ENCODE measurements at regions not wholly inside any gene's neighbourhood (a gene's known extent, or its start where the extent isn't known, plus 50 kb on each side); places are given as distances from the start of the nearest gene placed in this dataset.

- intact Hi-C loops (cut with micrococcal nuclease) = no loop called here
- H3K27ac Mint-ChIP-seq = no peak overlapping the region
- peaks cover 15% of the 10 kb centered on the region for H3K9me3 Mint-ChIP-seq
- no peak overlapping the region for H3K4me3 Mint-ChIP-seq
- no peaks in the 10 kb centered on the region for H3K36me3 Mint-ChIP-seq (ENCODE audit: low read depth)
- no peaks in the 10 kb centered on the region for H3K4me1 Mint-ChIP-seq (ENCODE audit: low read depth)
- no peaks in the 10 kb centered on the region for H3K27me3 Mint-ChIP-seq
These were observed 457.5 kb downstream of the TAF11L14 start for GRCh38 chr5:18091758-18092157.

GRCh38 chr5:18095061-18095460 is 460.8 kb downstream of the TAF11L14 start:
- no peak overlapping the region for H3K27ac Mint-ChIP-seq
- no peak overlapping the region for H3K4me3 Mint-ChIP-seq
- no peaks in the 10 kb centered on the region for H3K27me3 Mint-ChIP-seq
- H3K4me1 Mint-ChIP-seq (ENCODE audit: low read depth) = no peaks in the 10 kb centered on the region
- H3K9me3 Mint-ChIP-seq = no peaks in the 10 kb centered on the region
- no peaks in the 10 kb centered on the region for H3K36me3 Mint-ChIP-seq (ENCODE audit: low read depth)
- intact Hi-C loops (cut with micrococcal nuclease) = no loop called here

GRCh38 chr5:18097817-18098216 is 463.6 kb downstream of the TAF11L14 start:
- Mint-ChIP-seq H3K27ac (no peak overlapping the region), H3K36me3 (ENCODE audit: low read depth) (no peaks in the 10 kb centered on the region), H3K4me1 (ENCODE audit: low read depth) (no peaks in the 10 kb centered on the region), H3K4me3 (no peak overlapping the region), H3K27me3 (no peaks in the 10 kb centered on the region), H3K9me3 (no peaks in the 10 kb centered on the region)
- intact Hi-C loops (cut with micrococcal nuclease) = no loop called here

- no peak overlapping the region for H3K27ac Mint-ChIP-seq
- H3K9me3 Mint-ChIP-seq = no peaks in the 10 kb centered on the region
- no peak overlapping the region for H3K4me3 Mint-ChIP-seq
- H3K27me3 Mint-ChIP-seq = no peaks in the 10 kb centered on the region
- H3K36me3 Mint-ChIP-seq (ENCODE audit: low read depth) = no peaks in the 10 kb centered on the region
- no peaks in the 10 kb centered on the region for H3K4me1 Mint-ChIP-seq (ENCODE audit: low read depth)
- intact Hi-C loops (cut with micrococcal nuclease) = no loop called here
These were observed 464.4 kb downstream of the TAF11L14 start for GRCh38 chr5:18098691-18099090.

GRCh38 chr5:18099261-18099660 is 465.0 kb downstream of the TAF11L14 start:
- H3K4me3 Mint-ChIP-seq = no peak overlapping the region
- intact Hi-C loops (cut with micrococcal nuclease) = no loop called here
- H3K27me3 Mint-ChIP-seq = no peaks in the 10 kb centered on the region
- no peaks in the 10 kb centered on the region for H3K4me1 Mint-ChIP-seq (ENCODE audit: low read depth)
- H3K9me3 Mint-ChIP-seq = no peaks in the 10 kb centered on the region
- H3K36me3 Mint-ChIP-seq (ENCODE audit: low read depth) = no peaks in the 10 kb centered on the region
- no peak overlapping the region for H3K27ac Mint-ChIP-seq

- Mint-ChIP-seq H3K27ac (no peak overlapping the region), H3K36me3 (ENCODE audit: low read depth) (no peaks in the 10 kb centered on the region), H3K9me3 (no peaks in the 10 kb centered on the region), H3K4me1 (ENCODE audit: low read depth) (no peaks in the 10 kb centered on the region), H3K4me3 (no peak overlapping the region), H3K27me3 (no peaks in the 10 kb centered on the region)
- intact Hi-C loops (cut with micrococcal nuclease) = no loop called here
These were observed 467.3 kb downstream of the TAF11L14 start for GRCh38 chr5:18101532-18101931.

- Mint-ChIP-seq H3K4me1 (ENCODE audit: low read depth) (no peaks in the 10 kb centered on the region), H3K27ac (no peak overlapping the region), H3K36me3 (ENCODE audit: low read depth) (no peaks in the 10 kb centered on the region), H3K9me3 (no peaks in the 10 kb centered on the region), H3K4me3 (no peak overlapping the region), H3K27me3 (no peaks in the 10 kb centered on the region)
- intact Hi-C loops (cut with micrococcal nuclease) = no loop called here
These were observed 468.5 kb downstream of the TAF11L14 start for GRCh38 chr5:18102733-18103132.

GRCh38 chr5:18105449-18105848 is 471.2 kb downstream of the TAF11L14 start:
- H3K4me1 Mint-ChIP-seq (ENCODE audit: low read depth) = no peaks in the 10 kb centered on the region
- H3K9me3 Mint-ChIP-seq = no peaks in the 10 kb centered on the region
- H3K36me3 Mint-ChIP-seq (ENCODE audit: low read depth) = no peaks in the 10 kb centered on the region
- no peak overlapping the region for H3K27ac Mint-ChIP-seq
- no peaks in the 10 kb centered on the region for H3K27me3 Mint-ChIP-seq
- no peak overlapping the region for H3K4me3 Mint-ChIP-seq
- intact Hi-C loops (cut with micrococcal nuclease) = no loop called here

GRCh38 chr5:18111906-18112465 is 477.7 kb downstream of the TAF11L14 start:
- H3K27ac Mint-ChIP-seq = no peak overlapping the region
- intact Hi-C loops (cut with micrococcal nuclease) = no loop called here
- H3K4me3 Mint-ChIP-seq = no peak overlapping the region
- H3K27me3 Mint-ChIP-seq = no peaks in the 10 kb centered on the region
- H3K4me1 Mint-ChIP-seq (ENCODE audit: low read depth) = peaks cover 6% of the 10 kb centered on the region
- H3K9me3 Mint-ChIP-seq = no peaks in the 10 kb centered on the region
- H3K36me3 Mint-ChIP-seq (ENCODE audit: low read depth) = no peaks in the 10 kb centered on the region

GRCh38 chr5:18113721-18114120 is 479.5 kb downstream of the TAF11L14 start:
- Mint-ChIP-seq H3K9me3 (no peaks in the 10 kb centered on the region), H3K27ac (no peak overlapping the region), H3K4me3 (no peak overlapping the region), H3K36me3 (ENCODE audit: low read depth) (no peaks in the 10 kb centered on the region), H3K27me3 (no peaks in the 10 kb centered on the region), H3K4me1 (ENCODE audit: low read depth) (peaks cover 6% of the 10 kb centered on the region)
- intact Hi-C loops (cut with micrococcal nuclease) = no loop called here

- Mint-ChIP-seq H3K4me3 (no peak overlapping the region), H3K27ac (no peak overlapping the region), H3K27me3 (no peaks in the 10 kb centered on the region), H3K4me1 (ENCODE audit: low read depth) (peaks cover 6% of the 10 kb centered on the region), H3K36me3 (ENCODE audit: low read depth) (no peaks in the 10 kb centered on the region), H3K9me3 (no peaks in the 10 kb centered on the region)
- intact Hi-C loops (cut with micrococcal nuclease) = no loop called here
These were observed 480.0 kb downstream of the TAF11L14 start for GRCh38 chr5:18114151-18114757.

- Mint-ChIP-seq H3K4me3 (no peak overlapping the region), H3K9me3 (peaks cover 6% of the 10 kb centered on the region), H3K4me1 (ENCODE audit: low read depth) (peaks cover 6% of the 10 kb centered on the region), H3K27me3 (no peaks in the 10 kb centered on the region), H3K36me3 (ENCODE audit: low read depth) (no peaks in the 10 kb centered on the region), H3K27ac (no peak overlapping the region)
- intact Hi-C loops (cut with micrococcal nuclease) = no loop called here
These were observed 483.7 kb downstream of the TAF11L14 start for GRCh38 chr5:18117968-18118367.

GRCh38 chr5:18119156-18119785 is 485.0 kb downstream of the TAF11L14 start:
- no peaks in the 10 kb centered on the region for H3K36me3 Mint-ChIP-seq (ENCODE audit: low read depth)
- H3K4me3 Mint-ChIP-seq = no peak overlapping the region
- H3K27ac Mint-ChIP-seq = no peak overlapping the region
- peaks cover 3% of the 10 kb centered on the region for H3K4me1 Mint-ChIP-seq (ENCODE audit: low read depth)
- intact Hi-C loops (cut with micrococcal nuclease) = no loop called here
- H3K27me3 Mint-ChIP-seq = no peaks in the 10 kb centered on the region
- peaks cover 12% of the 10 kb centered on the region for H3K9me3 Mint-ChIP-seq

- H3K9me3 Mint-ChIP-seq = peaks cover 18% of the 10 kb centered on the region
- H3K4me1 Mint-ChIP-seq (ENCODE audit: low read depth) = no peaks in the 10 kb centered on the region
- H3K27me3 Mint-ChIP-seq = no peaks in the 10 kb centered on the region
- intact Hi-C loops (cut with micrococcal nuclease) = no loop called here
- no peak overlapping the region for H3K4me3 Mint-ChIP-seq
- no peak overlapping the region for H3K27ac Mint-ChIP-seq
- H3K36me3 Mint-ChIP-seq (ENCODE audit: low read depth) = no peaks in the 10 kb centered on the region
These were observed 507.0 kb downstream of the TAF11L14 start for GRCh38 chr5:18141222-18141621.

GRCh38 chr5:18142831-18143230 is 508.6 kb downstream of the TAF11L14 start:
- Mint-ChIP-seq H3K9me3 (peaks cover 14% of the 10 kb centered on the region), H3K36me3 (ENCODE audit: low read depth) (no peaks in the 10 kb centered on the region)
- intact Hi-C loops (cut with micrococcal nuclease) = no loop called here

More at GRCh38 chr5:18142831-18143230, 508.6 kb downstream of the TAF11L14 start:
- Mint-ChIP-seq H3K27ac (no peak overlapping the region), H3K4me1 (ENCODE audit: low read depth) (no peaks in the 10 kb centered on the region), H3K4me3 (no peak overlapping the region), H3K27me3 (no peaks in the 10 kb centered on the region)
